ENCODE measurements at regions not wholly inside any gene's neighbourhood (a gene's known extent, or its start where the extent isn't known, plus 50 kb on each side); places are given as distances from the start of the nearest gene placed in this dataset.

- Histone ChIP-seq H3K27me3 (no peaks in the 10 kb centered on the region), H3K4me3 (no peak overlapping the region), H3K27ac (no peak overlapping the region), H3K9me3 (no peaks in the 10 kb centered on the region), H3K4me1 (no peaks in the 10 kb centered on the region), H3K36me3 (ENCODE audit: low read depth, missing control alignments) (no peaks in the 10 kb centered on the region)
- 62 to 71% methylated on average over 8 of the region's 8 CpGs for WGBS, 2 donors
- DNase-seq, result no peak
- no peak for TF ChIP-seq POLR2A (IDR thresholded peaks at IDR 0.05)
- TF ChIP-seq, protein P1, sequence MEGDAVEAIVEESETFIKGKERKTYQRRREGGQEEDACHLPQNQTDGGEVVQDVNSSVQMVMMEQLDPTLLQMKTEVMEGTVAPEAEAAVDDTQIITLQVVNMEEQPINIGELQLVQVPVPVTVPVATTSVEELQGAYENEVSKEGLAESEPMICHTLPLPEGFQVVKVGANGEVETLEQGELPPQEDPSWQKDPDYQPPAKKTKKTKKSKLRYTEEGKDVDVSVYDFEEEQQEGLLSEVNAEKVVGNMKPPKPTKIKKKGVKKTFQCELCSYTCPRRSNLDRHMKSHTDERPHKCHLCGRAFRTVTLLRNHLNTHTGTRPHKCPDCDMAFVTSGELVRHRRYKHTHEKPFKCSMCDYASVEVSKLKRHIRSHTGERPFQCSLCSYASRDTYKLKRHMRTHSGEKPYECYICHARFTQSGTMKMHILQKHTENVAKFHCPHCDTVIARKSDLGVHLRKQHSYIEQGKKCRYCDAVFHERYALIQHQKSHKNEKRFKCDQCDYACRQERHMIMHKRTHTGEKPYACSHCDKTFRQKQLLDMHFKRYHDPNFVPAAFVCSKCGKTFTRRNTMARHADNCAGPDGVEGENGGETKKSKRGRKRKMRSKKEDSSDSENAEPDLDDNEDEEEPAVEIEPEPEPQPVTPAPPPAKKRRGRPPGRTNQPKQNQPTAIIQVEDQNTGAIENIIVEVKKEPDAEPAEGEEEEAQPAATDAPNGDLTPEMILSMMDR (IDR thresholded peaks at IDR 0.05), result no peak
- intact Hi-C loops (cut with DNase I; ENCODE audit: low total_unique reads), result no loop called here
These were observed 152.6 kb upstream of the PELI1 start for GRCh38 chr2:64296695-64297346.

DNA sequence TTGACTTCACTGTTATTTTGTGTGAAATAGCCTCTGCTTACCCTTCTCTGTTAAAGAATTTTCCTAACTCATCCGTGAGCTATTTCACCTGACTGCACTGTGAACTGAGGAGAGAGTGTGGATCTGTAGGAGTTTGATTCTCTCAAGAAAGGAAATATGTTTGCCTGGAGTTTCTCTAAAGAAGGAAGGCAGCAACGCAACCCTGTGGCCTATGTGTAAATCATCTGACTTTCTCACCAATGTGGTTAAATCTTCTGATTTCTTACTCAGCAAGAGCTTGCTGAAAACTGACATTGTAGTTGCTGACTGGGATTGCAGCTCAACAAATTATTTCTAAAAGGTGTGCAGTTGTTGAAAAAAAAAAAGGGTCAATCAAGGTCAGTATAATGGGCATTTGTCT lies 153.9 kb upstream of the PELI1 start:
- Histone ChIP-seq H3K4me1 (no peaks in the 10 kb centered on the region), H3K27ac (no peak overlapping the region), H3K27me3 (no peaks in the 10 kb centered on the region), H3K36me3 (ENCODE audit: low read depth, missing control alignments) (no peaks in the 10 kb centered on the region), H3K9me3 (no peaks in the 10 kb centered on the region), H3K4me3 (no peak overlapping the region)
- DNase-seq, result no peak
- WGBS, 2 donors, result 85 to 92% methylated on average over 2 of the region's 2 CpGs
- TF ChIP-seq POLR2A (IDR thresholded peaks at IDR 0.05), result no peak
- TF ChIP-seq, protein P1 (IDR thresholded peaks at IDR 0.05), result no peak
- intact Hi-C loops (cut with DNase I; ENCODE audit: low total_unique reads), result no loop called here

GRCh38 chr2:64300066-64300465 lies 153.9 kb upstream of the LGALSL start:
- Histone ChIP-seq H3K27me3 (no peaks in the 10 kb centered on the region), H3K9me3 (no peaks in the 10 kb centered on the region), H3K4me3 (no peak overlapping the region), H3K36me3 (ENCODE audit: low read depth, missing control alignments) (no peaks in the 10 kb centered on the region), H3K27ac (no peak overlapping the region), H3K4me1 (no peaks in the 10 kb centered on the region)
- intact Hi-C loops (cut with DNase I; ENCODE audit: low total_unique reads), result no loop called here
- 84 to 91% methylated on average over 3 of the region's 3 CpGs for WGBS, 2 donors
- TF ChIP-seq, protein P1 (IDR thresholded peaks at IDR 0.05), result no peak
- TF ChIP-seq POLR2A (IDR thresholded peaks at IDR 0.05), result no peak
- no peak for DNase-seq

DNA sequence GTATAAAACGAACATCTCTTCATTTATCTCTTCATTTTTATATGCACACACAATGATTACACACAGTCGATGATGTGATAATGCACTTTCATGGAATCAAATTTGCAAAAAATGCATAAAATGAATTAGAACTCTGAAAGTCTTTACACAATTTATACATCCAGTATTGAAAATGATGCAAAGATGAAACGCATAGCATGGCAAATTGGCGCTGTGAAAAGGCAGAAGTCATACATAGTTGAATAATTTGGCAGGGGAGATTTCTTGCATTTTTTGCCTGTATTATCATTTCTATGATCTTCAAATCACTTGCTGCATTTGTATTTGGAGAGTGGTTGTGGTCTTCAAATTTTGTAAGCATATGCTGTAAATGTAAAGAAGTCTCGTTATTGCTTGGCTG lies 150.7 kb upstream of the LGALSL start:
- no peak overlapping the region for H3K27ac ChIP-seq
- no peaks in the 10 kb centered on the region for H3K27me3 ChIP-seq
- no peak for TF ChIP-seq POLR2A (IDR thresholded peaks at IDR 0.05)
- TF ChIP-seq, protein P1 (IDR thresholded peaks at IDR 0.05), result no peak
- H3K9me3 ChIP-seq, result no peaks in the 10 kb centered on the region
- 88 to 91% methylated on average over 5 of the region's 5 CpGs for WGBS, 2 donors
- no peaks in the 10 kb centered on the region for H3K36me3 ChIP-seq (ENCODE audit: low read depth, missing control alignments)
- no peaks in the 10 kb centered on the region for H3K4me1 ChIP-seq
- H3K4me3 ChIP-seq, result no peak overlapping the region
- DNase-seq, result no peak
- intact Hi-C loops (cut with DNase I; ENCODE audit: low total_unique reads), result no loop called here

DNA sequence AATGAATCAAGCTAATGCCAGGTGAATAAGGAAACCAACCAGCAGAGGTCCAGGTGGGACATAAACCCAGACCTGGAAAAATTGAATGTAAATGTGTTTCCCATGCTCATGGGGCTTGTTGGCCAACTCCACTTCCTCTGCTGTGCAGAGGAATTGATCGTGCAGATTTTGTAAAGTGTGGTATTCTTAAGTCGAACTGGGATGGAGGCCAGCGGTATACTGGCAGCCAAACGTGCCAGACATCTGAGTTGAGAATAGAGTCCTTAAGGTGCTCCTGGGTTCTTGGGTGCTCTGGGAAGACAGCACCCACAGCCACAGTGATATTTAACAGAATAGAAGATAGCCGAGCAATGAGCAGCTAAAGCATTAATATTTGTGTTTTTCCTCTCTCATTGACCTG lies 146.5 kb upstream of the LGALSL start:
- WGBS, 2 donors, result 88 to 89% methylated on average over 5 of the region's 5 CpGs
- intact Hi-C loops (cut with DNase I; ENCODE audit: low total_unique reads), result no loop called here
- Histone ChIP-seq H3K4me3 (no peak overlapping the region), H3K27ac (no peak overlapping the region), H3K4me1 (peaks cover 7% of the 10 kb centered on the region), H3K27me3 (no peaks in the 10 kb centered on the region), H3K36me3 (ENCODE audit: low read depth, missing control alignments) (no peaks in the 10 kb centered on the region), H3K9me3 (no peaks in the 10 kb centered on the region)
- TF ChIP-seq, protein P1 (IDR thresholded peaks at IDR 0.05), result no peak
- TF ChIP-seq POLR2A (IDR thresholded peaks at IDR 0.05), result no peak
- DNase-seq, result no peak
